H1 (cell line): ENCODE measurements at regions not wholly inside any gene's neighbourhood (a gene's known extent, or its start where the extent isn't known, plus 50 kb on each side); places are given as distances from the start of the nearest gene placed in this dataset.

Experiments
- CTCF ChIA-PET: fragments of 300-600 bp; sonication (Branson Sonifier 250); formaldehyde crosslinking; loops from one replicate; lab custom pipeline; 2021; ENCODE audit not compliant: partially characterized antibody; lab: Charles Lee
- POLR2A ChIA-PET: fragments of 300-600 bp; sonication (Branson Sonifier 250); formaldehyde crosslinking; loops from one replicate; lab custom pipeline; 2021; ENCODE audit warnings: inconsistent platforms; ENCODE audit not compliant: partially characterized antibody; lab: Charles Lee
- DNase-seq, 2 experiments: peaks; one replicate each; pipeline versions ENCODE4 v3.0.0 to v3.0.0-alpha.2; 2010 to 2022; ENCODE audit warnings: low spot score in 2 of 2, low read depth in 1 of 2, mixed read lengths in 1 of 2
- FAIRE-seq: peaks from 2 replicates; lab custom pipeline; 2011; peaks lifted over from hg19 to GRCh38; lab: Jason Lieb, UNC
- H2AFZ ChIP-seq: 2 replicates; pipeline ENCODE4 v1.8.1; 2012; ENCODE audit warnings: low read length, inconsistent platforms
- H2AK5ac ChIP-seq: 2 replicates; pipeline ENCODE4 v1.6.1; 2013; ENCODE audit warnings: low read depth, low read length
- H2BK120ac ChIP-seq: replicated peaks from 2 replicates; pipeline ENCODE3; 2013; ENCODE audit warnings: low read depth, low read length, inconsistent platforms
- H2BK12ac ChIP-seq: 2 replicates; pipeline ENCODE4 v1.6.1; 2013; ENCODE audit warnings: low read depth, low read length
- H2BK15ac ChIP-seq: 2 replicates; pipeline ENCODE4 v1.6.1; 2013; ENCODE audit warnings: low read length
- H2BK20ac ChIP-seq: 2 replicates; pipeline ENCODE4 v1.6.1; 2013; ENCODE audit warnings: low read length
- H2BK5ac ChIP-seq: 2 replicates; pipeline ENCODE4 v1.6.1; 2013; ENCODE audit warnings: low read depth, low read length
- H3K14ac ChIP-seq: 2 replicates; pipeline ENCODE4 v1.6.1; 2013; ENCODE audit warnings: inconsistent platforms; ENCODE audit not compliant: insufficient read length
- H3K18ac ChIP-seq: 2 replicates; pipeline ENCODE4 v1.6.1; 2013; ENCODE audit warnings: low read length; ENCODE audit errors: extremely low read depth
- H3K23ac ChIP-seq: 2 replicates; pipeline ENCODE4 v1.6.1; 2013; ENCODE audit warnings: inconsistent platforms; ENCODE audit not compliant: insufficient read length
- H3K23me2 ChIP-seq: 2 replicates; pipeline ENCODE4 v1.6.1; 2013; ENCODE audit warnings: low read depth, low read length
- H3K27ac ChIP-seq: 2 replicates; pipeline ENCODE4 v1.6.1; 2011; ENCODE audit warnings: low read depth, low read length, inconsistent platforms
- H3K27me3 ChIP-seq, 4 experiments: replicated peaks in 1 of 4; 1 replicate in 1 of 4; 2 replicates in 3 of 4; pipeline versions ENCODE4 v1.6.1 to v1.8.1; 2011 to 2013; ENCODE audit warnings: low read length in 3 of 4, mild to moderate bottlenecking in 3 of 4, inconsistent platforms in 2 of 4, mixed read lengths in 2 of 4, moderate library complexity in 1 of 4; ENCODE audit not compliant: control insufficient read depth in 3 of 4, insufficient read depth in 3 of 4; ENCODE audit errors: extremely low read depth in 1 of 4
- H3K36me3 ChIP-seq, 4 experiments: 2 replicates each; pipeline versions ENCODE4 v1.6.1 to v1.8.1; 2011 to 2013; ENCODE audit warnings: mild to moderate bottlenecking in 4 of 4, low read length in 3 of 4, moderate library complexity in 2 of 4, control low read depth in 1 of 4, inconsistent platforms in 1 of 4; ENCODE audit not compliant: insufficient read depth in 4 of 4, control insufficient read depth in 2 of 4
- H3K4ac ChIP-seq: replicated peaks from 2 replicates; pipeline ENCODE3; 2013; ENCODE audit warnings: low read length, low read depth, mixed read lengths, inconsistent platforms; ENCODE audit not compliant: insufficient read length
- H3K4me1 ChIP-seq, 4 experiments: replicated peaks in 1 of 4; 1 replicate in 1 of 4; 2 replicates in 3 of 4; pipeline versions ENCODE4 v1.6.1 to v1.8.1; 2011 to 2013; ENCODE audit warnings: low read length in 3 of 4, inconsistent platforms in 2 of 4, mixed read lengths in 1 of 4; ENCODE audit not compliant: insufficient read depth in 4 of 4, control insufficient read depth in 3 of 4
- H3K4me2 ChIP-seq, 2 experiments: 2 replicates each; pipeline versions ENCODE4 v1.6.1 to v1.8.1; 2011 to 2013; ENCODE audit warnings: low read depth in 2 of 2, low read length in 2 of 2, control low read depth in 1 of 2, inconsistent platforms in 1 of 2, mild to moderate bottlenecking in 1 of 2; ENCODE audit not compliant: insufficient read depth in 1 of 2
- H3K4me3 ChIP-seq, 4 experiments: fragments of 200-600, 300-600 bp in 1 of 4; sonication (generic), shearing (Covaris generic), sonication (Bioruptor Twin) in 1 of 4; 2 replicates each; pipeline versions ENCODE4 v1.5.1 to v1.8.1; 2011 to 2016; ENCODE audit warnings: low read length in 4 of 4, low read depth in 3 of 4, control low read depth in 2 of 4, inconsistent platforms in 2 of 4, mild to moderate bottlenecking in 2 of 4, mixed read lengths in 1 of 4, moderate library complexity in 1 of 4; ENCODE audit not compliant: insufficient read depth in 2 of 4; ENCODE audit errors: extremely low read depth in 1 of 4
- H3K56ac ChIP-seq: replicated peaks from 2 replicates; pipeline ENCODE3; 2013; ENCODE audit warnings: low read depth, mild to moderate bottlenecking, mixed read lengths, low read length, inconsistent platforms; ENCODE audit not compliant: insufficient read length
- H3K79me1 ChIP-seq: 2 replicates; pipeline ENCODE4 v1.6.1; 2013; ENCODE audit warnings: low read depth, low read length, control low read depth
- H3K79me2 ChIP-seq, 2 experiments: 2 replicates each; pipeline versions ENCODE4 v1.6.1 to v1.8.1; 2012 to 2013; ENCODE audit warnings: low read length in 2 of 2, mild to moderate bottlenecking in 2 of 2, inconsistent platforms in 1 of 2; ENCODE audit not compliant: insufficient read depth in 2 of 2, control insufficient read depth in 1 of 2
- H3K9ac ChIP-seq, 4 experiments: replicated peaks in 1 of 4; 1 replicate in 1 of 4; 2 replicates in 3 of 4; pipeline versions ENCODE4 v1.6.1 to v1.8.1; 2011 to 2013; ENCODE audit warnings: low read depth in 3 of 4, low read length in 3 of 4, control low read depth in 2 of 4, mild to moderate bottlenecking in 2 of 4, moderate library complexity in 2 of 4, inconsistent platforms in 1 of 4; ENCODE audit errors: extremely low read depth in 1 of 4
- H3K9me3 ChIP-seq, 2 experiments: 2 replicates each; pipeline versions ENCODE4 v1.6.1 to v1.8.1; 2012 to 2013; ENCODE audit warnings: mild to moderate bottlenecking in 2 of 2, moderate library complexity in 2 of 2, control low read depth in 1 of 2, inconsistent platforms in 1 of 2, low read depth in 1 of 2, low read length in 1 of 2, mixed read lengths in 1 of 2; ENCODE audit not compliant: insufficient read depth in 2 of 2
- H4K20me1 ChIP-seq, 2 experiments: replicated peaks in 1 of 2; 2 replicates each; pipeline versions ENCODE3 to v1.8.1; 2011 to 2013; ENCODE audit warnings: inconsistent platforms in 2 of 2, low read length in 2 of 2, mild to moderate bottlenecking in 1 of 2; ENCODE audit not compliant: insufficient read depth in 2 of 2, control insufficient read depth in 1 of 2
- H4K5ac ChIP-seq: 2 replicates; pipeline ENCODE4 v1.6.1; 2013; ENCODE audit warnings: low read length, low read depth, mixed read lengths, inconsistent platforms; ENCODE audit not compliant: insufficient read length
- H4K8ac ChIP-seq: 2 replicates; pipeline ENCODE4 v1.8.0; 2013; ENCODE audit warnings: mild to moderate bottlenecking, moderate library complexity, low read length, inconsistent platforms; ENCODE audit not compliant: insufficient read depth; ENCODE audit errors: extremely low read depth
- H4K91ac ChIP-seq: replicated peaks from 2 replicates; pipeline ENCODE3; 2013; ENCODE audit warnings: low read length, mixed read lengths, inconsistent platforms; ENCODE audit not compliant: insufficient read length
- BACH1 ChIP-seq: IDR thresholded peaks from 2 replicates; pipeline ENCODE4 v1.6.1; 2012; ENCODE audit warnings: low read length, improper control_type of control experiment
- BRCA1 ChIP-seq: IDR thresholded peaks from 2 replicates; pipeline ENCODE4 v1.6.1; 2012; ENCODE audit warnings: low read depth, low read length, improper control_type of control experiment
- CHD2 ChIP-seq: IDR thresholded peaks from 2 replicates; pipeline ENCODE4 v1.6.1; 2012; ENCODE audit warnings: low read length, improper control_type of control experiment
- EGR1 ChIP-seq: IDR thresholded peaks from 2 replicates; pipeline ENCODE4 v1.6.1; 2011; ENCODE audit warnings: low read depth, low read length, borderline replicate concordance
- EP300 ChIP-seq, 2 experiments: IDR thresholded peaks; 1 replicate in 1 of 2; 2 replicates in 1 of 2; pipeline ENCODE4 v1.6.1; 2011 to 2012; ENCODE audit warnings: low read depth in 2 of 2, low read length in 2 of 2, mild to moderate bottlenecking in 2 of 2, borderline replicate concordance in 1 of 2, inconsistent platforms in 1 of 2, moderate library complexity in 1 of 2
- MAFK ChIP-seq: IDR thresholded peaks from 2 replicates; pipeline ENCODE4 v1.6.1; 2012; ENCODE audit warnings: low read depth, mild to moderate bottlenecking, improper control_type of control experiment, low read length
- NANOG ChIP-seq: IDR thresholded peaks from 2 replicates; pipeline ENCODE4 v1.6.1; 2011; ENCODE audit warnings: low read length, low read depth, mild to moderate bottlenecking, inconsistent platforms; ENCODE audit not compliant: insufficient read depth, poor library complexity, severe bottlenecking
- RBBP5 ChIP-seq: IDR thresholded peaks from 2 replicates; pipeline ENCODE4 v1.7.1; 2012; ENCODE audit warnings: low read depth, mild to moderate bottlenecking, inconsistent platforms, low read length, moderate library complexity, borderline replicate concordance
- RNF2 ChIP-seq: fragments of 200-900, 300-1000 bp; sonication (generic); IDR thresholded peaks from 2 replicates; pipeline ENCODE4 v1.7.1; 2016; ENCODE audit warnings: borderline replicate concordance, low read depth, mild to moderate bottlenecking, antibody characterized with exemption, low read length; ENCODE audit not compliant: poor library complexity, severe bottlenecking; ENCODE audit errors: missing control alignments
- RXRA ChIP-seq: IDR thresholded peaks from 2 replicates; pipeline ENCODE4 v1.6.1; 2011; ENCODE audit warnings: low read depth, mild to moderate bottlenecking, low read length, moderate library complexity; ENCODE audit not compliant: insufficient read depth
- SIRT6 ChIP-seq: IDR thresholded peaks from one replicate; pipeline ENCODE4 v1.7.1; 2012; ENCODE audit warnings: low read length, inconsistent platforms
- TEAD4 ChIP-seq: IDR thresholded peaks from 2 replicates; pipeline ENCODE4 v1.6.1; 2012; ENCODE audit warnings: low read depth, low read length, inconsistent platforms, mixed read lengths
- WGBS, 2 experiments: shearing (Covaris generic) in 1 of 2; methylation state at CpG; one replicate each; pipeline versions ENCODE4 v1.1.6 to v1.1.7; 2013 to 2015; ENCODE audit warnings: low lambda C conversion rate in 2 of 2, mixed read lengths in 2 of 2, inconsistent platforms in 1 of 2, low coverage in 1 of 2, missing lambda C conversion rate in 1 of 2; ENCODE audit not compliant: insufficient replicate concordance in 2 of 2, insufficient coverage in 1 of 2, insufficient read length in 1 of 2; ENCODE audit errors: extremely low coverage in 1 of 2, missing lambda C conversion rate in 1 of 2; 5-methylcytosine and 5-hydroxymethylcytosine counted together
- TF ChIP-seq, protein P1 (sequence below): IDR thresholded peaks from 2 replicates; pipeline ENCODE4 v1.6.1; 2012; ENCODE audit warnings: low read length, inconsistent platforms

DNA sequence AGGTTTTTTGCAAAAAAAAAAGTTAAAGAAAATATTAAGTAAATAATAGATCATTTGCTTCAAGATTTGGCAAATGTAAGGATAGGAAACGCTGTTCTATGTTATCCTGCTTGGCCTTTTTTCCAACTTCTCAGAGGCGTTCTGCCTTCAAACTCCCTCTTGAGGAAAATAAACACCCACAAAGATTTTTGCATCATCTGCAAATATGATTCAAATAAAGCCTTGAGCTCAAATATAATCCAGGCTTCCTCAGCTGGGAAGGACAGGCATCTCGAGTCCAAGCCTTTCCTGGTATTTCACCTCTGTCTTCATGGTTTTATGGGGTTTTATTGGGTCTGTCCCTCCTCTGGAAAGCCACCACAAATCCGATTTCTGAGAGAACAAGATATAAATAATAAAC lies 67.7 kb upstream of the PTPN1 start:
- no peak overlapping the region for H4K8ac ChIP-seq
- no peak overlapping the region for H3K18ac ChIP-seq
- no peak overlapping the region for H2BK120ac ChIP-seq
- no peaks in the 10 kb centered on the region for H4K20me1 ChIP-seq
- no peaks in the 10 kb centered on the region; the same call in 1 of the 2 replicates for H3K23me2 ChIP-seq
- H3K27me3 ChIP-seq, result no peaks in the 10 kb centered on the region
- no peaks in the 10 kb centered on the region for H3K79me2 ChIP-seq
- no peak overlapping the region for H2BK15ac ChIP-seq
- no peak overlapping the region for H3K14ac ChIP-seq
- H3K4ac ChIP-seq, result no peak overlapping the region
- no peaks in the 10 kb centered on the region for H3K4me1 ChIP-seq
- H3K23ac ChIP-seq, result no peak overlapping the region
- H2BK12ac ChIP-seq, result no peak overlapping the region
- no peak overlapping the region for H3K9ac ChIP-seq
- no peaks in the 10 kb centered on the region for H3K79me1 ChIP-seq
- H4K91ac ChIP-seq, result no peak overlapping the region
- no peak overlapping the region for H3K4me3 ChIP-seq
- no peak overlapping the region for H3K4me2 ChIP-seq
- no peak overlapping the region for H4K5ac ChIP-seq
- WGBS, 2 experiments, result 88% methylated on average over 4 of the region's 4 CpGs; no CpG with 5 or more reads in 1 of the 2 experiments
- CTCF ChIA-PET, result interaction anchor here (1.7 kb wide), 1 partner anchor 21 kb away, joined by 6 read pairs; no protein-coding TSS in a partner anchor
- H2AK5ac ChIP-seq, result no peak overlapping the region
- no peak overlapping the region for H3K27ac ChIP-seq
- no peaks in the 10 kb centered on the region for H3K36me3 ChIP-seq
- H3K56ac ChIP-seq, result no peak overlapping the region
- no peak overlapping the region for H2AFZ ChIP-seq
- H2BK20ac ChIP-seq, result no peak overlapping the region
- DNase-seq (no peak), FAIRE-seq (no peak)
- H2BK5ac ChIP-seq, result no peak overlapping the region
- POLR2A ChIA-PET, result no interaction called here
- H3K9me3 ChIP-seq, result no peaks in the 10 kb centered on the region
- TF ChIP-seq EGR1 (no peak), EP300 (IDR thresholded peaks at IDR 0.05; ENCODE audit: borderline replicate concordance in 1 of 2, low read depth in 2 of 2, low read length in 2 of 2) (no peak), RBBP5 (no peak), NANOG (no peak), TEAD4 (no peak), BRCA1 (no peak), RNF2 (no peak), RXRA (no peak), SIRT6 (no peak), BACH1 (no peak), MAFK (no peak), CHD2 (no peak)
- TF ChIP-seq, protein P1, sequence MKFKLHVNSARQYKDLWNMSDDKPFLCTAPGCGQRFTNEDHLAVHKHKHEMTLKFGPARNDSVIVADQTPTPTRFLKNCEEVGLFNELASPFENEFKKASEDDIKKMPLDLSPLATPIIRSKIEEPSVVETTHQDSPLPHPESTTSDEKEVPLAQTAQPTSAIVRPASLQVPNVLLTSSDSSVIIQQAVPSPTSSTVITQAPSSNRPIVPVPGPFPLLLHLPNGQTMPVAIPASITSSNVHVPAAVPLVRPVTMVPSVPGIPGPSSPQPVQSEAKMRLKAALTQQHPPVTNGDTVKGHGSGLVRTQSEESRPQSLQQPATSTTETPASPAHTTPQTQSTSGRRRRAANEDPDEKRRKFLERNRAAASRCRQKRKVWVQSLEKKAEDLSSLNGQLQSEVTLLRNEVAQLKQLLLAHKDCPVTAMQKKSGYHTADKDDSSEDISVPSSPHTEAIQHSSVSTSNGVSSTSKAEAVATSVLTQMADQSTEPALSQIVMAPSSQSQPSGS, result no peak
